GM19035 (cell line): ENCODE measurements at regions not wholly inside any gene's neighbourhood (a gene's known extent, or its start where the extent isn't known, plus 50 kb on each side); places are given as distances from the start of the nearest gene placed in this dataset.

ENCODE experiments used
- ATAC-seq: cut with Tn5 transposase; IDR thresholded peaks from one replicate; pipeline ENCODE4 v1.9.1; 2021; ENCODE audit not compliant: unreplicated experiment

- no peak for ATAC-seq
Observed at GRCh38 chr13:73687929-73688328, 446.3 kb downstream of the KLF12 start.

GRCh38 chr13:73687087-73687486, 447.1 kb downstream of the KLF12 start:
- ATAC-seq, result no peak

- ATAC-seq, result no peak
Observed at GRCh38 chr13:73684750-73685149, 449.5 kb downstream of the KLF12 start.

GRCh38 chr13:73684286-73684685, 449.9 kb downstream of the KLF12 start:
- ATAC-seq, result no peak

GRCh38 chr13:73683746-73684145, 450.5 kb downstream of the KLF12 start:
- no peak for ATAC-seq

GRCh38 chr13:73681779-73682178, 452.4 kb downstream of the KLF12 start:
- ATAC-seq, result no peak

GRCh38 chr13:73681015-73681414, 453.2 kb downstream of the KLF12 start:
- no peak for ATAC-seq

- ATAC-seq, result no peak
Observed at GRCh38 chr13:73677048-73677601, 457.1 kb downstream of the KLF12 start.

GRCh38 chr13:73676550-73677047, 457.6 kb downstream of the KLF12 start:
- ATAC-seq, result no peak

GRCh38 chr13:73675821-73676220, 458.4 kb downstream of the KLF12 start:
- no peak for ATAC-seq

- no peak for ATAC-seq
Observed at GRCh38 chr13:73674570-73674969, 459.6 kb downstream of the KLF12 start.

- no peak for ATAC-seq
Observed at GRCh38 chr13:73673931-73674330, 460.3 kb downstream of the KLF12 start.

GRCh38 chr13:73672492-73672891, 461.7 kb downstream of the KLF12 start:
- no peak for ATAC-seq

GRCh38 chr13:73671732-73672131, 462.5 kb downstream of the KLF12 start:
- ATAC-seq, result no peak

GRCh38 chr13:73671011-73671410, 463.2 kb downstream of the KLF12 start:
- ATAC-seq, result no peak

GRCh38 chr13:73667756-73668155, 466.4 kb downstream of the KLF12 start:
- no peak for ATAC-seq

GRCh38 chr13:73665261-73665660, 468.9 kb downstream of the KLF12 start:
- ATAC-seq, result no peak

- no peak for ATAC-seq
Observed at GRCh38 chr13:73664851-73665250, 469.4 kb downstream of the KLF12 start.

- ATAC-seq, result no peak
Observed at GRCh38 chr13:73662833-73663232, 471.4 kb downstream of the KLF12 start.

- ATAC-seq, result no peak
Observed at GRCh38 chr13:73661687-73662425, 472.3 kb downstream of the KLF12 start.

- no peak for ATAC-seq
Observed at GRCh38 chr13:73661066-73661465, 473.1 kb downstream of the KLF12 start.

GRCh38 chr13:73658639-73659038, 475.6 kb downstream of the KLF12 start:
- no peak for ATAC-seq
